ENCODE measurements at regions not wholly inside any gene's neighbourhood (a gene's known extent, or its start where the extent isn't known, plus 50 kb on each side); places are given as distances from the start of the nearest gene placed in this dataset.

- DNase-seq: no peak
These were observed 113.9 kb downstream of the TMEM174 start for GRCh38 chr5:73286896-73287295.

GRCh38 chr5:73284985-73285384 is 112.0 kb downstream of the TMEM174 start:
- no peak for DNase-seq

DNA sequence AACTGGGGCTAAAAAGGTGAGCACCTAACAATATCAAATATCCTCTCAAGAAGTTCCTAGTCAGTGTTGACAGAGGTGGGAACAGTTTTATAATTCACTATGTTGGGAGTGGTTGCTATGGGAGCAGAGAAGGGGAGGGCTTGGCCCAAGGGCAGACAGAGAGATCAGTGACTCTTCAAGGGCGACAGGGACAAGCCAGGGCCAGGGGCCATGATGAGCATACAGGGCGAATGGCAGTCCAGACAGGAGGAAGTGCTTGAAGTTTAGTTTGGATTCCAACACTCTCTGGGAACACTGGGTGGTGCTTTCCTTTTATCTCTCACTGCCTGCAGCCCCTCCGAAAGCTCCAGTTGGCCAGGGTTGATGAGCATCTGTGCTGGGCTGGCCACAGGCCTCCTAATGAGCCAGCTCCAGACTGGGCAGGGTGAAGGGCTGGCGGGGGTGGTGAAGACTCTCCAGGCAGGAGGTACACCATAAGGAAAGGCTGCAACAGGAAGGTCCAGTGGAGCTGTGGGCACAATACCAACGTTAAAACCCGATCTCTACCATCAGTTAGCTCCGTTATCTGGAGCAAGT is 111.3 kb downstream of the TMEM174 start:
- no peak for DNase-seq

DNA sequence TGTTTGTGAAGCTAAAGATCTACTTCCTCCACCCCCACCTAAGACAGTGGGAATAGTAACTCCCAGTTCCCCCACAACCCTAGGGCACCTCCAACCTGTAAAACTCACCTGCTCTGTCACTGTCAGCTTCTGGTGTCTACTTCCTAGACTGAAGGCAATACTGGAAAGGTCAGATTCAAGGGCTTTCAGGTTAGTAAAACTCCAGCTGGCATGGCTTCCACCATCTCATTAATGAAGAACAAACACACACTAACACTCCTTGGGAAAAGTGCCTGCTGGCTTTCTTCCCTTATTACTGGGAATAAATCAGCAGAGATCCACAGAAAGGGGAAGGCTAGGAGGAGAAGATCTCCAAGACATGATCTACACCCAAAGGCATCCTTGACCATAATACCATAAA is 109.9 kb downstream of the TMEM174 start:
- DNase-seq: no peak

GRCh38 chr5:73282383-73282782 is 109.4 kb downstream of the TMEM174 start:
- no peak for DNase-seq

- no peak for DNase-seq
These were observed 108.1 kb downstream of the TMEM174 start for GRCh38 chr5:73280821-73281746.

DNA sequence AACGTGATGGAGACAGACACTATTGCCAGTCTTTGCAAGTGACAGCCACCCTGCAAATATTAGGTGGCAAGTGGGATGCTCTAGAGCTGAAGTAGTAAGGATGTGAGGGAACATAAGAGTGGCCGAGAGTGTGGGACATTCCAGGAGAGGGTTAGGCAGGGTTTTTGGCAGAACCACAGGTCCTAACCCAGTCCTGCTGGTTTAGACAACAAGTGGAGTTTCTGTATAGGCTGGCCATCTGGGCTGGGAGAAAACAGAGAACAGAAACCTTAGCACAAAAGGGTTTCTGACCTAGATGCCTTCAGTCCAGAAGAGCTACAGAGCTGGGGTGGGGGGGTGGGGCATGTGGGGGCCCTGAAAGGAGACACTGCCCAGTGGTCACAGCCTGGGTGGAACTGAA is 107.4 kb downstream of the TMEM174 start:
- no peak for DNase-seq

DNA sequence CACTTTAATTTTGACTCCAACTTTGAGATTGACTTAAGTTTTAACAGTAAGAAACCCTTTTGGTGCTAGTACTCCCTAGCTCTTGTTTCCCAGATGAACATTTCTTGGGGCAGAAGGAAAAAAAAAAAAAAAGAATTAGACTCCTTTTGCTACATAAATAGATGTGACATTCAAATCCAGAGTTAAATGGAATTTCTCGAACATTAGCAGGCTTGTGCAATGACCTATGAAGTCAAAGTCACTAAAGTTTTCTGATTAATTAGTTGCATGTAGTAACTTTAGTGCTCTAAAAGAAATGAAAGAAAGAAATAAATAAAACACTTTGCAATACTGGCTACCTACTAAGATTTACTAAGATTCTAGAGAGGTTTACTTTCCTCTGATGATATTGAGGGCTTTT is 106.8 kb downstream of the TMEM174 start:
- DNase-seq: no peak

DNA sequence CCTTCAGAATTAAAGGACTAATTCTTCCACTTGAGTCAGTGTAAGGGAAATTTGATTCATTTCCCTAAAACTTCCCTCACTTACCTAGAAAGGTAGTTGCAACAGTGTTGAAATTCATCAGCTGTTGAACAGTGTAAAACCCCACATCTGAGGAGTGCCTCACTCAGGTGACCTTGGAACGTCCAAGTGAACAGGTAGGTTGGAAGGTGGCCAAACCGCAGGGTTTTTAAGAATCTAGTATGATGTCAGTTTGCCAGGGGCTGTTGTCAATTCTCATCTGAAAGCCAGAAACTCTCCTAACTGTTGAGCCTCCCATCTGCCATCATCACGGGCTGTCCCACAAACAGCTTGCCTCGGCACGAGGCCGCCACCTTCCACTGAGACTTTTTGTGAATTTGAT is 105.7 kb downstream of the TMEM174 start:
- no peak for DNase-seq

- no peak for DNase-seq
These were observed 102.1 kb downstream of the TMEM174 start for GRCh38 chr5:73274881-73275663.

- no peak for DNase-seq
These were observed 101.1 kb downstream of the TMEM174 start for GRCh38 chr5:73274121-73274520.

GRCh38 chr5:73273379-73274050 is 100.5 kb downstream of the TMEM174 start:
- no peak for DNase-seq

DNA sequence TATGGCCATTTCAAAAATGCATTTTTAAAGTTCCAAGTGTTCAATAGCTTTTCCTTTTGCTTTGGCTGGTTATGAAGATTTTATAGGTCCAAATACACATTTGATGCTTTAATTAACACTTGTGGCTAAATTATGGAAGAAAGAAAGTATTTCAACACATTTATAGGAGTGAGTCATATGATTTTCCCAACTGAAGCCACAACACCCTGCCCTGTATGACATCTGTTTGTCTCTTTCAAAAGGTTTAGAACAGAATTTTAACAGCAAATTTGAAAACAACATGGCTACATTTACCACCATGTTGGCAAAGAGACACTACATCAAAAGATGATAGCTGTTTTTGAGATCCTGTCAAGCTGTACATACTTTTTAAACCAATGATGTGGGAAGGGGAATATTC is 99.4 kb downstream of the TMEM174 start:
- no peak for DNase-seq

GRCh38 chr5:73268826-73269225 is 95.8 kb downstream of the TMEM174 start:
- no peak for DNase-seq

DNA sequence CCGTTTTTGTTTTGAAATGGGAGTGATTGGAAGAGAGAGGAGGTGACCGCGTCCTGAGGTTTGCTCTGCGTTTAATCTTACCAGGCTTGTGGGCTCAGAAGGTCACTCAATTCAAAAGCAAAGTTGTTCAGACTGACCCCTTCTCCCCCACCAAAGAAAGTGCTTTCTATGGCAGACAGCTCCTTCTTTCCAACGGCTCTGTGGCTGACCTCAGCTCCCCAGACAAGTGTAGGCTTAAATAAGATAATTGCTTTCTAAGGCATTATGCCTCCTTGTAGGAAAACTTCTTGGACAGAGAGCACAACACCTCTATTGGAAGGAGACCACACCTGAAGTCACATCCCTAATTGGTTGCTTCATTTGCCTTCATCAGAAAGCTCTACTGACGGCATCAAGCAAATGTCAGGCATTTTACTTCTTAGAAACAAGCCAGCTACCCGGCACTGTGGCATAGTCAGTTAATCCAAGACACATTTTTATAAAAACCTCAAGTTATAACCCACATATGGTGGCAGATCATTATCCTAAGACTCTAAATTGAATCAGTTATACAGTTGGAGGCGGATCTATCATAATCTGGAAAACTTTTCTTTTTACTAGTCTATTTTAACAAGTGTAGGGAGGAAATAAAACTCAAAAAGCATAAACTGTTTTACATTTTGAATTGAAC is 94.9 kb downstream of the TMEM174 start:
- no peak for DNase-seq

GRCh38 chr5:73266925-73267765 is 94.2 kb downstream of the TMEM174 start:
- DNase-seq: no peak

DNA sequence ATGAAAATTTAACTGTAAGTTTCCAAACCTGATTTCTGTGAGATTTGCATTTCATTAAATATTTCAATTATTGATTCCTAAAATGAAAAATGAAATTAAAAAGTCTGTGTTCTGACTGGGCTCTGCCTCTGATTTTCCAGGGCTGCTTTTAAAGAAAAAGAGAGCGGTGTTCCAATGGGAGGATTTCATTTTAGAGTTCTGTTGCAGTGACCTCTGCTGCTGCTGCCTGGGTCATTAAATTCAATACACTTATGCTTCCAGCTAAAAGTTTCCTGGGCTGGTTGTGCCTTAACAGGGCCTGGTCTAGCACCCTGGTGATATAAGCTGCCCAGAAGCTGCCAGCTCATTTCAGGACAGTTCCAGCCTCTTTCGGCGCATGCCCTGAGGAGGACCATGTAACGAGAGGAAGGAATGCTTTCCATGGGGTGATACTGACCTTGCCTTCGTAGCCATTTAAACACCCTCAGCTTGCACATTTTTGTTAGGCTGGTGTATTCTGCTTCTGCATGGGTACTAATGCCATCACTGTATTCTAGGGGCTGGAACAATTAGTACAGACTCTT is 93.3 kb downstream of the TMEM174 start:
- DNase-seq: no peak

- no peak for DNase-seq
These were observed 92.6 kb downstream of the TMEM174 start for GRCh38 chr5:73265641-73266040.

DNA sequence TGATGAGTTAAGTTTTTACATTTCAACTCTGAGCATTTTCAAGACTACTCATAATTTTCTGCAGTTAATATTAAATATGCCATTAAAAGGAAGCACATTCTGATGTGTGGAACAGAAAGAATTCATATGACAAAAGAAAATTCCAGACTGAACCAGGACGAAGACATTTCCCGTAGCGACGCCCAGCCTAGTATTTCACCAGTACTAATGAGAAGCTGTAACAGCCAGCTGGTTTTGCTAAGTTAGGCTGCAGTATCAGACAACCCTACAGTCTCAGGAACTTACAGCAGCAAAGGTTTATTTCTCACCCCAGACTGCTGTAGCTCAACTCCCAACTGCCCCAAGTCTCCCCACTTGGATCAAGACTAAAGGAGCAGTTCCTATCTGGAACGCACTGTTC is 91.6 kb downstream of the TMEM174 start:
- no peak for DNase-seq

- DNase-seq: no peak
These were observed 90.2 kb downstream of the TMEM174 start for GRCh38 chr5:73263001-73263710.

- no peak for DNase-seq
These were observed 83.9 kb downstream of the TMEM174 start for GRCh38 chr5:73256862-73257261.
